Peyer's patch (tissue), 4 donors: ENCODE measurements at regions not wholly inside any gene's neighbourhood (a gene's known extent, or its start where the extent isn't known, plus 50 kb on each side); places are given as distances from the start of the nearest gene placed in this dataset.

ENCODE experiments used
- POLR2A ChIP-seq, 2 donors: fragments of 450-650 bp; IDR thresholded peaks; one replicate each; pipeline ENCODE4 v1.5.1; 2017; ENCODE audit warnings: antibody characterized with exemption in 2 of 2, mild to moderate bottlenecking in 2 of 2, moderate library complexity in 2 of 2
- TF ChIP-seq, protein P1 (sequence below), 6 experiments: fragments of 450-650 bp in 4 of 6; fragments of 200-600 bp in 2 of 6; sonication (generic) in 1 of 6; IDR thresholded peaks; one replicate each; pipeline ENCODE4 v1.5.1; 2017 to 2019; ENCODE audit warnings: antibody characterized with exemption in 6 of 6, mild to moderate bottlenecking in 3 of 6, moderate library complexity in 1 of 6

DNA sequence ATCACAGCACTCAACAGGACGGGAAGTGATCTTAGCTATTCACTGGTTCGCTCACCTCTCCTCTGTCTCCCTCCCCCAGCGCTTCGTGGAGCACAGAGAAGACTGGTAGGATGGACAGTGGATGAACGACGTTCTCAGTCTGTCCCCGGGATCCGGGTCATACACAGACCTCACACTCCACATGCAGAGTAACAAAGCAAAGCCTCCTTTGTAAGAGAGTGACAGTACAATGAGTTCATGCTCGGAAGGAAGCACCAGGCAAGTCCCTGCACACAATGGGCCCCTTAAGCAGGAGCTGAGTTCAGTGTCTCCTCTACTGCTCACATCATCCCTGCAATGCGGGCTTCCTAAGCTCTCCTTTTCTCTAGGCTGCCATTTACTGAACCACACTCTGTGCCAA, 356.9 kb downstream of the C16orf95 start:
- no peak for TF ChIP-seq POLR2A (IDR thresholded peaks at IDR 0.05)
- TF ChIP-seq, protein P1, sequence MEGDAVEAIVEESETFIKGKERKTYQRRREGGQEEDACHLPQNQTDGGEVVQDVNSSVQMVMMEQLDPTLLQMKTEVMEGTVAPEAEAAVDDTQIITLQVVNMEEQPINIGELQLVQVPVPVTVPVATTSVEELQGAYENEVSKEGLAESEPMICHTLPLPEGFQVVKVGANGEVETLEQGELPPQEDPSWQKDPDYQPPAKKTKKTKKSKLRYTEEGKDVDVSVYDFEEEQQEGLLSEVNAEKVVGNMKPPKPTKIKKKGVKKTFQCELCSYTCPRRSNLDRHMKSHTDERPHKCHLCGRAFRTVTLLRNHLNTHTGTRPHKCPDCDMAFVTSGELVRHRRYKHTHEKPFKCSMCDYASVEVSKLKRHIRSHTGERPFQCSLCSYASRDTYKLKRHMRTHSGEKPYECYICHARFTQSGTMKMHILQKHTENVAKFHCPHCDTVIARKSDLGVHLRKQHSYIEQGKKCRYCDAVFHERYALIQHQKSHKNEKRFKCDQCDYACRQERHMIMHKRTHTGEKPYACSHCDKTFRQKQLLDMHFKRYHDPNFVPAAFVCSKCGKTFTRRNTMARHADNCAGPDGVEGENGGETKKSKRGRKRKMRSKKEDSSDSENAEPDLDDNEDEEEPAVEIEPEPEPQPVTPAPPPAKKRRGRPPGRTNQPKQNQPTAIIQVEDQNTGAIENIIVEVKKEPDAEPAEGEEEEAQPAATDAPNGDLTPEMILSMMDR (IDR thresholded peaks at IDR 0.05), result no peak
